A549 (cell line): ENCODE measurements at regions not wholly inside any gene's neighbourhood (a gene's known extent, or its start where the extent isn't known, plus 50 kb on each side); places are given as distances from the start of the nearest gene placed in this dataset.

Experiments
- BHLHE40 ChIP-seq: IDR thresholded peaks from 2 replicates; pipeline ENCODE4 v1.6.1; 2012; ENCODE audit warnings: low read depth, low read length, inconsistent platforms
- GATA3 ChIP-seq: IDR thresholded peaks from 2 replicates; pipeline ENCODE4 v1.6.1; 2012; ENCODE audit warnings: borderline replicate concordance
- JUN ChIP-seq, 2 experiments: fragments of >200 bp; sonication (Bioruptor Twin); formaldehyde crosslinking; IDR thresholded peaks; 2 replicates in 1 of 2; 3 replicates in 1 of 2; pipeline ENCODE4 v1.6.1; 2016 to 2017
- KDM5A ChIP-seq: fragments of 200-600 bp; sonication (generic); IDR thresholded peaks from 2 replicates; pipeline ENCODE4 v1.6.1; 2016; ENCODE audit warnings: antibody characterized with exemption, mild to moderate bottlenecking
- MYC ChIP-seq: IDR thresholded peaks from 2 replicates; pipeline ENCODE4 v1.6.1; 2012; ENCODE audit warnings: mild to moderate bottlenecking, inconsistent platforms, low read length, improper control_type of control experiment, borderline replicate concordance
- POLR2AphosphoS2 ChIP-seq: conservative IDR thresholded peaks from 2 replicates; pipeline ENCODE4 v1.6.1; 2012; ENCODE audit warnings: low read length, improper control_type of control experiment, inconsistent platforms
- RCOR1 ChIP-seq: fragments of 150-350 bp; IDR thresholded peaks from 2 replicates; pipeline ENCODE4 v1.6.1; 2014; ENCODE audit warnings: antibody characterized with exemption, low read length, low read depth
- REST ChIP-seq: fragments of 200-600 bp; sonication (generic); IDR thresholded peaks from 2 replicates; pipeline ENCODE4 v1.6.1; 2016; ENCODE audit warnings: antibody characterized with exemption, mild to moderate bottlenecking, moderate library complexity
- TF ChIP-seq, protein P1 (sequence below): fragments of >200 bp; sonication (Bioruptor Twin); formaldehyde crosslinking; IDR thresholded peaks from 3 replicates; pipeline ENCODE4 v1.5.1; 2016

DNA sequence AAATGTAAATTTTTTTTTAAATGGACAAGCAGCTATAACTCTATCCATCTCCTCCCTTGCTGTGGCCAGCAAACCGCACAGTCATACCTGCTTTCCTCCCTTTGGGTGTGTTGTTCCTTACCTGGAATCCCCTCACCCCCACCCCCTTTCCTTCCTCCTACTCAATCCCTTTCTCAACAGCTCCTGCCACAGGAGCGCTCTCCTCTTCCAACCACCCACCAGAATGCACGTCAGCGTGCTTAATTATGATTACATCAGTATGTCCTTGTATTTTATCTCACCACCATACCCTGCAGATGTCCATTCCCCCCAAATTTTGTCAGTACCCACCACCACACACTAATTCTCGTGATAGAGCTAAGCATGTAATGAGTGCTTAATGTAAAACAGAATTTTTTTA, 60.9 kb upstream of the LMO2 start:
- no peak for TF ChIP-seq MYC
- TF ChIP-seq REST, result no peak
- TF ChIP-seq KDM5A, result no peak
- no peak for TF ChIP-seq JUN (IDR thresholded peaks at IDR 0.05)
- TF ChIP-seq, protein P1, sequence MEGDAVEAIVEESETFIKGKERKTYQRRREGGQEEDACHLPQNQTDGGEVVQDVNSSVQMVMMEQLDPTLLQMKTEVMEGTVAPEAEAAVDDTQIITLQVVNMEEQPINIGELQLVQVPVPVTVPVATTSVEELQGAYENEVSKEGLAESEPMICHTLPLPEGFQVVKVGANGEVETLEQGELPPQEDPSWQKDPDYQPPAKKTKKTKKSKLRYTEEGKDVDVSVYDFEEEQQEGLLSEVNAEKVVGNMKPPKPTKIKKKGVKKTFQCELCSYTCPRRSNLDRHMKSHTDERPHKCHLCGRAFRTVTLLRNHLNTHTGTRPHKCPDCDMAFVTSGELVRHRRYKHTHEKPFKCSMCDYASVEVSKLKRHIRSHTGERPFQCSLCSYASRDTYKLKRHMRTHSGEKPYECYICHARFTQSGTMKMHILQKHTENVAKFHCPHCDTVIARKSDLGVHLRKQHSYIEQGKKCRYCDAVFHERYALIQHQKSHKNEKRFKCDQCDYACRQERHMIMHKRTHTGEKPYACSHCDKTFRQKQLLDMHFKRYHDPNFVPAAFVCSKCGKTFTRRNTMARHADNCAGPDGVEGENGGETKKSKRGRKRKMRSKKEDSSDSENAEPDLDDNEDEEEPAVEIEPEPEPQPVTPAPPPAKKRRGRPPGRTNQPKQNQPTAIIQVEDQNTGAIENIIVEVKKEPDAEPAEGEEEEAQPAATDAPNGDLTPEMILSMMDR, result no peak
- TF ChIP-seq POLR2AphosphoS2, result no peak
- no peak for TF ChIP-seq RCOR1
- no peak for TF ChIP-seq BHLHE40
- no peak for TF ChIP-seq GATA3
